GM10266 (cell line): ENCODE measurements at regions not wholly inside any gene's neighbourhood (a gene's known extent, or its start where the extent isn't known, plus 50 kb on each side); places are given as distances from the start of the nearest gene placed in this dataset.

Experiments used
- DNase-seq: peaks from one replicate; pipeline ENCODE4 v3.0.0; 2012; ENCODE audit errors: extremely low spot score
- CTCF ChIP-seq: IDR thresholded peaks from 2 replicates; pipeline ENCODE4 v1.5.1; 2012; ENCODE audit warnings: mild to moderate bottlenecking, low read depth; ENCODE audit not compliant: control insufficient read depth, insufficient read depth; ENCODE audit errors: missing control alignments

GRCh38 chr6:9614778-9615177, 800.1 kb downstream of the TFAP2A start:
- TF ChIP-seq CTCF, result no peak
- DNase-seq, result no peak

GRCh38 chr6:9612489-9612888, 802.4 kb downstream of the TFAP2A start:
- DNase-seq, result no peak
- TF ChIP-seq CTCF, result no peak

GRCh38 chr6:9610620-9611415, 804.1 kb downstream of the TFAP2A start:
- no peak for DNase-seq
- no peak for TF ChIP-seq CTCF

- TF ChIP-seq CTCF, result no peak
- DNase-seq, result no peak
These were observed 808.3 kb downstream of the TFAP2A start for GRCh38 chr6:9606435-9607134.

GRCh38 chr6:9594746-9595145, 820.1 kb downstream of the TFAP2A start:
- DNase-seq, result no peak

GRCh38 chr6:9593554-9593953, 821.3 kb downstream of the TFAP2A start:
- DNase-seq, result no peak
- TF ChIP-seq CTCF, result no peak

More at GRCh38 chr6:9594746-9595145, 820.1 kb downstream of the TFAP2A start:
- TF ChIP-seq CTCF, result no peak
